ENCODE measurements at regions not wholly inside any gene's neighbourhood (a gene's known extent, or its start where the extent isn't known, plus 50 kb on each side); places are given as distances from the start of the nearest gene placed in this dataset.

DNA sequence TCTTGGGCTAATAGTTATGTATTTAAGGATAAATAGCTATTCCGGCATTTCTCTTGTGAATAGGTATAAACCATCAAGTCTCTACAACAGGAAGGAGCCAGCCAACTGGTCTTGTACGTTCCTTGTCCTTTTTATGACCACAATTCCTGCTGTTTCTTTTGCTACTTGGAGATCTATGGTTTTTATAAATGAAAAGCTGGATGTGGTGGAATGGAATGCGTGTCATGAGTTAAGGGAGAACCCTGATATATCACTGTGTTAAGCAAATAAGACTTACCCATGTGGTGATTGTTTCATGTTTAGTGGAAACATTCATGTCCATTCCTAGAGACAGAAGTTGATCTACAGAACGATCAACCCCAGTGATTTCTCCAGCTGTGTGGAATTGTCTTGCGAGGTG is 282.1 kb downstream of the RPS6KC1 start:
- Histone ChIP-seq H3K9me2 (ENCODE audit: insufficient read depth, low read length) (no peaks in the 10 kb centered on the region), H3K4me2 (ENCODE audit: low read length) (no peak overlapping the region), H4K20me1 (ENCODE audit: insufficient read depth) (no peaks in the 10 kb centered on the region), H3K9me3 (ENCODE audit: low read length) (peaks cover 4% of the 10 kb centered on the region), H3K27ac (ENCODE audit: low read length) (no peak overlapping the region), H2AFZ (ENCODE audit: low read depth, low read length) (no peak overlapping the region), H3K27me3 (ENCODE audit: insufficient read depth, low read depth, low read length) (no peaks in the 10 kb centered on the region), H3F3A (ENCODE audit: insufficient read depth, low read length, poor library complexity, severe bottlenecking) (no peaks in the 10 kb centered on the region), H3K9ac (ENCODE audit: low read length) (no peak overlapping the region), H3K36me3 (ENCODE audit: insufficient read depth, low read length) (no peaks in the 10 kb centered on the region), H3K4me3 (ENCODE audit: low read length) (no peak overlapping the region), H3K79me2 (replicated peaks; ENCODE audit: insufficient read depth, low read length) (no peaks in the 10 kb centered on the region)
- TF ChIP-seq, protein P1, sequence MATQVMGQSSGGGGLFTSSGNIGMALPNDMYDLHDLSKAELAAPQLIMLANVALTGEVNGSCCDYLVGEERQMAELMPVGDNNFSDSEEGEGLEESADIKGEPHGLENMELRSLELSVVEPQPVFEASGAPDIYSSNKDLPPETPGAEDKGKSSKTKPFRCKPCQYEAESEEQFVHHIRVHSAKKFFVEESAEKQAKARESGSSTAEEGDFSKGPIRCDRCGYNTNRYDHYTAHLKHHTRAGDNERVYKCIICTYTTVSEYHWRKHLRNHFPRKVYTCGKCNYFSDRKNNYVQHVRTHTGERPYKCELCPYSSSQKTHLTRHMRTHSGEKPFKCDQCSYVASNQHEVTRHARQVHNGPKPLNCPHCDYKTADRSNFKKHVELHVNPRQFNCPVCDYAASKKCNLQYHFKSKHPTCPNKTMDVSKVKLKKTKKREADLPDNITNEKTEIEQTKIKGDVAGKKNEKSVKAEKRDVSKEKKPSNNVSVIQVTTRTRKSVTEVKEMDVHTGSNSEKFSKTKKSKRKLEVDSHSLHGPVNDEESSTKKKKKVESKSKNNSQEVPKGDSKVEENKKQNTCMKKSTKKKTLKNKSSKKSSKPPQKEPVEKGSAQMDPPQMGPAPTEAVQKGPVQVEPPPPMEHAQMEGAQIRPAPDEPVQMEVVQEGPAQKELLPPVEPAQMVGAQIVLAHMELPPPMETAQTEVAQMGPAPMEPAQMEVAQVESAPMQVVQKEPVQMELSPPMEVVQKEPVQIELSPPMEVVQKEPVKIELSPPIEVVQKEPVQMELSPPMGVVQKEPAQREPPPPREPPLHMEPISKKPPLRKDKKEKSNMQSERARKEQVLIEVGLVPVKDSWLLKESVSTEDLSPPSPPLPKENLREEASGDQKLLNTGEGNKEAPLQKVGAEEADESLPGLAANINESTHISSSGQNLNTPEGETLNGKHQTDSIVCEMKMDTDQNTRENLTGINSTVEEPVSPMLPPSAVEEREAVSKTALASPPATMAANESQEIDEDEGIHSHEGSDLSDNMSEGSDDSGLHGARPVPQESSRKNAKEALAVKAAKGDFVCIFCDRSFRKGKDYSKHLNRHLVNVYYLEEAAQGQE (IDR thresholded peaks at IDR 0.05; ENCODE audit: borderline replicate concordance): no peak
- TF ChIP-seq EP300 (conservative IDR thresholded peaks at IDR 0.05; ENCODE audit: poor library complexity, severe bottlenecking) (no peak), SMC3 (conservative IDR thresholded peaks at IDR 0.05; ENCODE audit: poor library complexity) (no peak), MXI1 (conservative IDR thresholded peaks at IDR 0.05; ENCODE audit: poor library complexity, severe bottlenecking) (no peak), POLR2AphosphoS5 (IDR thresholded peaks at IDR 0.05) (no peak), EZH2 (IDR thresholded peaks at IDR 0.05; ENCODE audit: borderline replicate concordance, insufficient read depth, low read length, poor library complexity, severe bottlenecking) (no peak), RAD21 (conservative IDR thresholded peaks at IDR 0.05) (no peak), TAF1 (IDR thresholded peaks at IDR 0.05; ENCODE audit: low read depth) (no peak)
- TF ChIP-seq, protein P2, sequence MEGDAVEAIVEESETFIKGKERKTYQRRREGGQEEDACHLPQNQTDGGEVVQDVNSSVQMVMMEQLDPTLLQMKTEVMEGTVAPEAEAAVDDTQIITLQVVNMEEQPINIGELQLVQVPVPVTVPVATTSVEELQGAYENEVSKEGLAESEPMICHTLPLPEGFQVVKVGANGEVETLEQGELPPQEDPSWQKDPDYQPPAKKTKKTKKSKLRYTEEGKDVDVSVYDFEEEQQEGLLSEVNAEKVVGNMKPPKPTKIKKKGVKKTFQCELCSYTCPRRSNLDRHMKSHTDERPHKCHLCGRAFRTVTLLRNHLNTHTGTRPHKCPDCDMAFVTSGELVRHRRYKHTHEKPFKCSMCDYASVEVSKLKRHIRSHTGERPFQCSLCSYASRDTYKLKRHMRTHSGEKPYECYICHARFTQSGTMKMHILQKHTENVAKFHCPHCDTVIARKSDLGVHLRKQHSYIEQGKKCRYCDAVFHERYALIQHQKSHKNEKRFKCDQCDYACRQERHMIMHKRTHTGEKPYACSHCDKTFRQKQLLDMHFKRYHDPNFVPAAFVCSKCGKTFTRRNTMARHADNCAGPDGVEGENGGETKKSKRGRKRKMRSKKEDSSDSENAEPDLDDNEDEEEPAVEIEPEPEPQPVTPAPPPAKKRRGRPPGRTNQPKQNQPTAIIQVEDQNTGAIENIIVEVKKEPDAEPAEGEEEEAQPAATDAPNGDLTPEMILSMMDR (IDR thresholded peaks at IDR 0.05; ENCODE audit: poor library complexity, severe bottlenecking): no peak

DNA sequence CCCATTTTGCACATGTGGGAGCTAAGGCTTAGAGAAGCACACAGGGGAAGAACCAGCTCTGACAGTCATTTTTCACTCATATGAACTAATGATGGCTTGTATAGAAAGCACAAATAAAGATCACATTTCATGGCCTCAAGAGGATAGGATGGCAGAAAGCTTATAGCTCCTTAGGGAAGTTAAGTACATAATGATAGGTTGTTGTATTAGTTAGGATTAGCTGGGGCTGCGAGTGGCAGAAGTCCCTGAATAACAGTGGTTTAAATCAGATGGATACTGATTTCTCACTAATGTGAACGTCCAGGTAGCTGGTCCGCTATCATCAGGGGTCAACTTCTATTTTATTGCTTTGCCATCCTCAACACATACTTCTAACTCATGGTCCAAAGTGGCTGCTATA is 284.0 kb downstream of the RPS6KC1 start:
- no peaks in the 10 kb centered on the region for H3K27me3 ChIP-seq (ENCODE audit: insufficient read depth, low read depth, low read length)
- no peak overlapping the region for H3K9ac ChIP-seq (ENCODE audit: low read length)
- H3K4me2 ChIP-seq (ENCODE audit: low read length): no peak overlapping the region
- no peaks in the 10 kb centered on the region for H4K20me1 ChIP-seq (ENCODE audit: insufficient read depth)
- H3K79me2 ChIP-seq (replicated peaks; ENCODE audit: insufficient read depth, low read length): no peaks in the 10 kb centered on the region
- no peaks in the 10 kb centered on the region for H3K36me3 ChIP-seq (ENCODE audit: insufficient read depth, low read length)
- H2AFZ ChIP-seq (ENCODE audit: low read depth, low read length): no peak overlapping the region
- peaks cover 4% of the 10 kb centered on the region for H3K9me3 ChIP-seq (ENCODE audit: low read length)
- H3K27ac ChIP-seq (ENCODE audit: low read length): no peak overlapping the region
- TF ChIP-seq RAD21 (conservative IDR thresholded peaks at IDR 0.05) (no peak), POLR2AphosphoS5 (IDR thresholded peaks at IDR 0.05) (no peak), TAF1 (IDR thresholded peaks at IDR 0.05; ENCODE audit: low read depth) (no peak), EZH2 (IDR thresholded peaks at IDR 0.05; ENCODE audit: borderline replicate concordance, insufficient read depth, low read length, poor library complexity, severe bottlenecking) (no peak), MXI1 (conservative IDR thresholded peaks at IDR 0.05; ENCODE audit: poor library complexity, severe bottlenecking) (no peak), SMC3 (conservative IDR thresholded peaks at IDR 0.05; ENCODE audit: poor library complexity) (no peak), EP300 (conservative IDR thresholded peaks at IDR 0.05; ENCODE audit: poor library complexity, severe bottlenecking) (no peak)
- TF ChIP-seq, protein P2 (IDR thresholded peaks at IDR 0.05; ENCODE audit: poor library complexity, severe bottlenecking): no peak
- TF ChIP-seq, protein P1 (IDR thresholded peaks at IDR 0.05; ENCODE audit: borderline replicate concordance): no peak
- H3K9me2 ChIP-seq (ENCODE audit: insufficient read depth, low read length): no peaks in the 10 kb centered on the region
- no peak overlapping the region for H3K4me3 ChIP-seq (ENCODE audit: low read length)
- no peaks in the 10 kb centered on the region for H3F3A ChIP-seq (ENCODE audit: insufficient read depth, low read length, poor library complexity, severe bottlenecking)
